Activated CD4-positive, CD25-positive, alpha-beta regulatory T cell treated with anti-CD3 and anti-CD28 coated beads, Interleukin-2, amount 50 U/mL, for 72 hours (primary cell): ENCODE measurements at regions not wholly inside any gene's neighbourhood (a gene's known extent, or its start where the extent isn't known, plus 50 kb on each side); places are given as distances from the start of the nearest gene placed in this dataset.

ENCODE experiments used
- DNase-seq: peaks from one replicate; pipeline ENCODE4 v3.0.0; 2021

DNA sequence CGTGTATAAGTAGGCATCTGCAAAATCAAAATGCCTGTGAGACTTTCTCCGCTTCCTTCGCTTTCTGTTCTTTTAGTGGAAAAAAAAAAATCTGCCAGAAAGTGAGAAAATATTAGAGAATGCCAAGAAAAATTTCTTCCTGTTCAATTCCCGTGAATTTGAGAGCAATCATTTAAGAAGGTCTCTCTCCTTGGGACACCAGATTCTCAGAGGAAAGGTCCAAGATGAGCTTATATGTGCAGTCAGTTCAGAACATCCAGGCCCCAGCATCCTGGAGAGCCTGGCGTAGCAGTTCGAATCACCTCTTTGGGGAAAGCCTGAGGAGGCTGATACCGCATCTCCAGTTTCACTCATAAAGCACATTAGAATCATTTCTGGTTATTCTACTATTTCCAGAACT, 912.8 kb downstream of the GALC start:
- no peak for DNase-seq

GRCh38 chr14:87079416-87079815, 913.6 kb downstream of the GALC start:
- no peak for DNase-seq

GRCh38 chr14:87076922-87077321, 916.1 kb downstream of the GALC start:
- no peak for DNase-seq

- no peak for DNase-seq
Observed at GRCh38 chr14:87076146-87076545, 916.8 kb downstream of the GALC start.

- no peak for DNase-seq
Observed at GRCh38 chr14:87073880-87074570, 919.0 kb downstream of the GALC start.

DNA sequence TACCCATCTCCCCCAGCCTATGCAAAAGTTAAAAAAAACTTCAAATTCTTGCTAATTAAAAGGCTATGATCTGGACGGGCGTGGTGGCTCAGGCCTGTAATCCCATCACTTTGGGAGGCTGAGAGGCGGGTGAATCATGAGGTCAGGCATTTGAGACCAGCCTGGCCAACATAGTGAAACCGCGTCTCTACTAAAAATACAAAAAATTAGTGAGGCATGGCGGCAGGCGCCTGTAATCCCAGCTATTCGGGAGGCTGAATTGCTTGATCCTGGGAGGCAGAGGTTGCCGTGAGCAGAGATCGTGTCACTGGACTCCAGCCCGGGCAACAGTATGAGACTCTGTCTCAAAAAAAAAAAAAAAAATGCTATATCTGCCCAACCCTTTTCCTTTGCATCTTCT, 925.4 kb downstream of the GALC start:
- no peak for DNase-seq

DNA sequence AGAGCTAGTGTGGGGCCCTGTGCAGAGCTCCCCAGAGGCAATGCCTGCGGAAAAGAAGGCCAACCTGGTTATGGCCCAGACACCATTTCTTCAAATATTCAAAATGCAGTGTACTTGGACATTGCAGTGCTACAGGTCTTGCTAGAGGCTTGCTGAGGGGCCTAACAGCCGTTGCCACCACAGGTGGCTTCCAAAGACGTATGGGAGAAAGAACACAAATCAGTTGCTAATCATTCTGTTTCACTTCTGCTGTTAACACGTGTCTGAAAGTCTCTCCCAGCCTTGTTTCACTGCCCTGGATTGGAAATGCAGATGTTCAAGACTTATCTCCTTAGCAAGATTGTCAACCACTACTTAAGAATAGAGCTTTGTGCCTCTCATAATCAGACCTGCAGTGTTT, 925.9 kb downstream of the GALC start:
- DNase-seq: no peak

DNA sequence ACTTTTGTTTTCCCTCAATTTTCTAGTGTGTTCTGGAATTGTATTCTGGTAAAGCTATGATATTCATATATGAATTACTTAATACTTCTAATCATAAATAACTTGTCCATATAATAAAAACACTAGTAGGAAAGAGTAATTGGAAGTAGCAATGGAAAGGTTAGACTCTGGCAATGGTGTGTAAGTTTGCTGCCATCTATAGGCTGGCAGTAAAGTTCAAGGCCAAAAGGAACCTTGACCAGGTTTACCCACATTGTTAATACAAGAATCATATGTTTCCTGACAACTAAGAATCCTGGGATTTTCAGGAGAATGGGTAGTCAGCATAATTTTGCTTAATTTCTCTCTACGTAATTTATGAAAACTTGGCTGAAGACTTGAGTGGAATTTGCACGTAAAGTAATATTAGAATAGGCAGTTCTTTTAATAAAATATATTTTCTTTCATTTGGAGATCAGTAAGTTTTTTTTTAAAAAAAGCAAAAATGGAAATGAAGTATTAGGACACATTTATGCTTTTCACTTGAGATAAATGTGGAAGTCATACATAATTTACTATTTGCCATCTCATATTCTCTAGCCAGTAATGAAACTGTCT, 926.7 kb downstream of the GALC start:
- no peak for DNase-seq

GRCh38 chr14:87065366-87065765, 927.6 kb downstream of the GALC start:
- no peak for DNase-seq

DNA sequence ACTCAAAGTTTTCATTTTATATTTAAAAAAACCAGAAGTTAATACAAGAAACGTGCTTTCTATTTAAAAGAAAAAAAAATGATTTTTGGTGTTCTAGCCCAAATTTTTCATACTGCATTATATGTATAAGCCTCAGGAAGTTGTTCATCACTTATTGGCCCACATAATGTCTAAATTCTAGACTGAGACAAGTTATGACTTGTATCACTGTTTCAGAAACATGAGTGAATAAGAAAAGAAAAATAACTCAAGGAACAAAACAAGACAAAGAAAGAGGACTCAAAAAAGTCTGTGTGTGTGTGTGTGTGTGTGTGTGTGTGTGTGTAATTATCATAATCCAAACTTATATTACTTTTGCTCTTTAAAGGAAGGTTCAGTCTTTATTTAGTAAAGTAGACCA, 929.8 kb downstream of the GALC start:
- DNase-seq: no peak

- no peak for DNase-seq
Observed at GRCh38 chr14:87060405-87060804, 932.6 kb downstream of the GALC start.

DNA sequence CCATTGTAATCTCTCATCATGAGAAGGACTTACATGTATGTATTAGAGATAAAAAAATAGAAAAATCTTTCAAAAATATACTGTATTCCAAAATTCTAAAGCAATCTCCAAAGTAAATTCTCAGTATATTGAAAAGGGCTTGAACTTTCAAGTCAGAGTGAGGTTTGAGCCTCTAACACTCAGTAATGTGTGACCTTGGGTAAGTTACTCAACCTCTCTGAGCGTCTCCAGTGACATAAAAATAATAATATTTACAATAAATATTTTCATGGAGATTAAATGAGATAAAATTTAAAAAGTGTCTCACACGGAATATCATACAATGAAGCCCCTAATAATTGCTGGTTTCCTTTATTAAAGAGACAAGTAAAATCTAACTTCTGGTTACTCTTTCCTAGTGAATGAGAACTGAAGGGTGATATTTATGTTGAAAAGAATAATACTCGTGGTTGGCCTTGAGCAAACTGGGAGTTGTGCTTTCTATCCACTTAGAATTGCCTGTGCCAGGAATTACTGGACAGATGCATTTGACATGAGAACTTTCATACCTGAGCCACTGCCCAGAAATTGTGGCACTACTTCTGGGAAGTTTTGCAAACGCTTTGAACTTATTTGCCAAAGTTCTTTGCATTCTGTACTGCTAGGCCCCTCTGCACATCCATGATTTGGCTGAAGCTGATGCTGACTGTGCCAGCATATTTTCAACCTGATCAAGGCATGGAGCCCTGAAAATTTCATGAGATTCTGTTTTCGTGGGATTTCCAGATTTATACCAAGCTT, 933.7 kb downstream of the GALC start:
- DNase-seq: no peak

- DNase-seq: no peak
Observed at GRCh38 chr14:87055007-87055406, 938.0 kb downstream of the GALC start.

DNA sequence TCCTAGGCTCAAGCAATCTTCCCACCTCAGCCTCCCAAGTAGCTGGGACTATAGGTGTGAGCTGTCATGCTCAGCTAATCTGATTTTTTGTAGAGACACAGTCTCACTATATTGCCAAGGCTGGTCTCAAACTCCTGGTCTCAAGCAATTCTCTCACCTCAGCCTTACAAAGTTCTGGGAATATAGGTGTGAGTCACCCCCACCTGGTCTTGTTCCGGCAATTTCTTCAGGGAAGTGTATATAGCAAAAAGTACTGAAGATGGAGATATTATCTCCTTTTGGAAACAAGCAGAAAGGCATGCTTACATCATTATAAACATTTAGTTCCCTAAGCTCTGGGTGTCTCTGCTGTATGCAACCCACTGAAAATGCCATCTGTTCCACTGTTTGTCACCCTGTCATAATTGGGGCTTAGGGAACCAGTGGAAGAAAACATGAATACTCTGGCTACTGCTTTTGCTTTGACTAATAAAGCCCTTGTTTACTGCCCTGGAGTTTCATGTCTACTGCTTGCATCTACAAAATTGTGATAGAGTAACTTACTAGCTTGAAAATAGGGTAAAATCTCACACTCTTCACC, 940.2 kb downstream of the GALC start:
- no peak for DNase-seq

DNA sequence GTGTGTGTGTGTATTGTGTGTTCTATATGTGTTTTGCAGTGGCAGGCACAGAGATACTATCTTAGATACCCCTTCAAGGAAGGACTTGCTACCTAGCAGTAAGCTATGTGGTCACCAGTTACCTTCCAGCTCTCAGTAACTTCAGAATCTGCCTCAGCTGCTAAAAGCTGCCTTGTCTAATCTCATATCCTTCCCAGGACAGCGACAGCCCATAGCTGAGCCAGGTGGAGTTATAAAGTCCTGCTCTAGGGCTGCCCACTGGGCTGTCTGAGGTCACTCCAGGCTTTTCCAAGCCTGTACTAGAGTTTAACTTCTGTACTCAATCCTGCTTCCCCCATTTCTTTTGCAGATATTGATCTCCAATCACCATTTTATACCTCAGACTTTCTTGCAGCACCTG, 942.6 kb downstream of the GALC start:
- DNase-seq: no peak

- no peak for DNase-seq
Observed at GRCh38 chr14:87049950-87050349, 943.0 kb downstream of the GALC start.

- no peak for DNase-seq
Observed at GRCh38 chr14:87046960-87047359, 946.0 kb downstream of the GALC start.

- no peak for DNase-seq
Observed at GRCh38 chr14:87045956-87046355, 947.0 kb downstream of the GALC start.

DNA sequence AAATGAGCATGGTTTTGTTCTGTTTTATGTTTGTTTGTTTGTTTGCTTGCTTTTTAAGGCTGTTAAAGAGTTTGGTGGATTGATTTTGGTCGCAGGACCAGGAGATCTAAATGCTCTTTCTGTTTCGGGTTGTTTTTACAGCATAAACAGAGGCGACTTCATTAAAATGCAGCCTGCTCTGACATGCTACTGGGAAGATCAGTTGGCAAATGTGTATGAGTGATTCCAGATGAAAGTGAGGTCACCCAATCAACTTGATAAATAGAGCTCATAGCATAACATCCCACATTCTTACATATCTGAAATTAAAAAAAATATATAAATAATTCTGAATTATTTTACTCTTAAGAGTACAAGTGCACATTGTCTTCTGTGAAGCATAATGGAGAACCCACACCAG, 947.7 kb downstream of the GALC start:
- no peak for DNase-seq

DNA sequence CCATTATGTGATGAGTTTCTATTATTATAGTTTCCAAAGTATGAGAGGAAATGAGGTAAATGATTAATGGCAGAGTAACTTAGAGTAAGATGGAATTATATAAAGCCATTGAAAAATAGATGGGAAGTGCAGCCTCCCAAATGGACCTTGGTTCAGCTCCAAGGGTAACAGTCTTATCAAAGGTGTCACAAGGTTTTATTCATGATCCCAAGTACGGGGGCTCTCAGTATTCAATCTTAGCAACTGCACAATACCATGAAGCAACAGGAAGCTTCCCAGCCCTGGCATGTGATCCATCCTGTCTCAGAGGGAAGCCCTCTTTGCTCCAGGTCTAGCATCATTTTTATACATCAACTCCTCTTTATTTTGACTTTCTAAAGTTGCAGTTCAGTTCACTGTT, 948.2 kb downstream of the GALC start:
- DNase-seq: no peak

- DNase-seq: no peak
Observed at GRCh38 chr14:87043667-87044200, 949.2 kb downstream of the GALC start.

GRCh38 chr14:87042354-87042753, 950.6 kb downstream of the GALC start:
- no peak for DNase-seq

DNA sequence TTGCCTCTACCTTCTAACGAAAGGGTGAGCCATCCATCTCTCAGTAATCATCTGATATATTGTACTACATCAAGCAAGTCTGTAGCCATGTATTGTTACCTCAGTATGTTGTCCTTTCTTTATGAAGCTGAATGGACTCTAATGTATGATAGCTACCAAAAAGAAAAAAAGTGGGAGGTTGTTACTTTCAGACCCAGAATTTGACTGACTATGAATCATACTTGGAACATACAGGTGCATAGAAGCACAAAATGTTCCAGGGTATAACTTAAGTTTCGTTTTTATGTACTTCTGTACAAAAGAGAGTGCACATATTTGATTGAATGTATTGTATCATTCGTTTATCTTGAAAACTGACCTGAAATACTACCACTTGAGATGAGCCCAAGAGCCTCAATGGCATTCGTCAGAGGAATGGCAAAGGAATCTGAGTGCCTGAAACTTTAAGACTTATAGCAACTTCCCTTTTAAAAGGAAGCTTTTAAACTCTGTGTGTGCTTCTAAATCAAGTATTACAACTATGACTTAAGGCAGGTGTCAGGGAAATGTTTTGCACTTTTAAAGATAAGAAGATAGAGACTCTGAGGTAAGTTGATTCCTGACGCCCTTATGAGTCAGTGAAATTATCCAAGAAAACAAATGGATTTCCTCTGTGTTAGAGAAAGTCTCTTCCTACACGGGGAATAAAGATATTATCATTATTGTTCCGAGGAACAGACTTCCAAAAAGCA, 951.5 kb downstream of the GALC start:
- DNase-seq: no peak
